GM04504 (cell line): ENCODE measurements at regions not wholly inside any gene's neighbourhood (a gene's known extent, or its start where the extent isn't known, plus 50 kb on each side); places are given as distances from the start of the nearest gene placed in this dataset.

Source experiments
- DNase-seq: peaks from one replicate; pipeline ENCODE4 v3.0.0-alpha.2; 2012; ENCODE audit warnings: low read depth

DNA sequence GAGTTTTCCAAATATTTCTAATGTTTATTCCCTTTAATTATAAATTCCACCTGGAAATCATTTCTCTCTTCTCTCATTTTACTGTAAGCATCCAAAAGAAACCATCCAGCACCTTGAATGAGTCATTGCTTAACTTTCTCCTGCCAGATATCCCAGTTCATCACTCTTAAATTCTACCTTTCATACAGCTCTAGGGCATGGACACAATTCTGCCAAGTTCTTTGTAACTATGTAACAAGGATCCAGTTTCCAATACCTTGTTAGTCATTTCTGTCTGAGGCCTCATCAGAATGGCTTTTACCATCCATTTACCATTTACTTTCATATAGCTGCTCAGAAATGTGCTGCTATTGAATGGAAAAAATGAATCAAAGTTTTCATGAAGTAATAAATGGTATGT, 455.4 kb upstream of the TENM4 start:
- DNase-seq = no peak

DNA sequence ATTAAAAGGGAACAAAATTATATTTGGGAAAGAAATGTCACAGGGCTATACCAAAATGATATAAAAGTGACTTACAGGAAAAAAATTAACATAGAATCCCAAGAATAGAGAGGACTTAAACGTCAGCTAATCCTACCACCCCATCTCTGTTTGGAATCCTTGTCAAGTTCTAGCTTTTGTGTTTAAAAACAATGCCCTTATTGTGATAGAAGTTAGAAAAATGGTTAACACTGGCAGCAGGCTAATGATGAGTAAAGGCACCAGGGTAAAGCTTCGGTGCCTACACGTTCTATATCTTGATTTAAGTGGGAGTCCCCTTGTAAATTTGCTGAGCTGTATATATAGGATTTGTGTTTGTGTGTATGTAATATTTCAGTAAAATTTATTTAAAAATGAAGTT, 453.3 kb upstream of the TENM4 start:
- no peak for DNase-seq

- no peak for DNase-seq
These were observed 449.4 kb upstream of the TENM4 start for GRCh38 chr11:79890272-79890671.

DNA sequence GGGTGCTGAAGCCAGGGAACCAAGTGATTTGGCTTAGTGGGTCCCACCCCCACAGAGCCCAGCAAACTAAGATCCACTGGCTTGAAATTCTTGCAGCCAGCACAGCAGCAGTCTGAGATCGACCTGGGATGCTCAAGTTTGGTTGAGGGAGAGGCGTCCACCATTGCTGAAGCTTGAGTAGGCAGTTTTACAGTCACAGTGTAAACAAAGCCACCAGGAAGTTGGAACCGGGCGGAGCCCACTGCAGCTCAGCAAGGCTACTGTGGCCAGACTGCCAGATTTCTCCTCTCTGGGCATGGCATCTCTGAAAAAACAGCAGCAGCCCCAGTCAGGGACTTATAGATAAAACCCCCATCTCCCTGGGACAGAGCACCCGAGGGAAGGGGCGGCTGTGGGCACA, 424.1 kb upstream of the TENM4 start:
- DNase-seq = no peak

- no peak for DNase-seq
These were observed 419.5 kb upstream of the TENM4 start for GRCh38 chr11:79860336-79860735.

- no peak for DNase-seq
These were observed 416.8 kb upstream of the TENM4 start for GRCh38 chr11:79857377-79858214.

DNA sequence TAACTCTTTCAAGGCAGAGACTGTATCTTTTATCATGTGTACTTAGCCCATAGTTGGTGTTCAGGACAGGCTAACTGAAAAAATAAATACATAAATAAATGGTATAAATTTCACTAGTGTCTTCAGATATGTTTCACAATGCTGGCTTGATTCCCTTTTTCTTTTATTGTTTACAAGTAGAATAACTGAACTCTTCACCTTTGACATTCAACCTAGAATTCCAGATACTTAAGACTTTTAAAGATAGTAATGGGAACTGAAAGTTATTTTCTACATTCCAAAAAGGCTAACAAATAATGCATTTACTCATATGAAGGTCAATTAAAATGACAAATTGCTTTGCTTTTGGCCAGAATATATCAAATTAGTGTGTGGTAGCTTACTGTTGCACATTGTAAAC, 411.3 kb upstream of the TENM4 start:
- no peak for DNase-seq

DNA sequence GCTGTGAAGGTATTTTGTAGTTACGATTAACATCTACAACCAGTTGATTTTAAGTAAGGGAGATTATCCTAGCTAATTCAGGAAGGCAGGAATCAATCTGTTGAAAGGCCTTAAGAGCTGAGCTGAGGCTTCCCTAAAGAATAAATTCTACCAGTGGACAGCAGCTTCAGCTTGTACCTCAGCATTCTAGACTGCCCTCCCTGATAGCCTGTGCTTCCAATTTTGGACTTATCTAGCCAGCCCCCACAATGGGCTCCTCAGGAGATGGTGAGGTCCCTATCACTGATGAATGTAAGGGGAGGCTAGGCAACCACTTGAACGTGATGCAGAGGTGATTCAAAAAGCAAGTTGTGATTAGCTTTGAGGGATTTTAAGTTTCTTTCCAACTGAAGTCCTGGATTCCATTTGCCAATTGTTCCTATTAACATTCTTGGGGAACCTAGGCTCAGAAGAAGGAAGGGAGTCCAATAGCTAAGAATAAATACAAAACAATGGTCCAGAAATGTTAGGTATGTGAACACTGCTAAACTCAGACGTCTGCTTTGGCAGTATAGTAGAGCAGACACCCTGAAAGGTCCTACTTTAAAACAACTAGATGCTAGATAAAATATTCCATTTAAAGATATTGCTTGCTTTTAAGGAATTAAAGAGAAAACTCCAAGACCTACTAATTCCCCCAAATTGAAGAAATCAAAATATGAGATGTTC, 404.3 kb upstream of the TENM4 start:
- DNase-seq = no peak

DNA sequence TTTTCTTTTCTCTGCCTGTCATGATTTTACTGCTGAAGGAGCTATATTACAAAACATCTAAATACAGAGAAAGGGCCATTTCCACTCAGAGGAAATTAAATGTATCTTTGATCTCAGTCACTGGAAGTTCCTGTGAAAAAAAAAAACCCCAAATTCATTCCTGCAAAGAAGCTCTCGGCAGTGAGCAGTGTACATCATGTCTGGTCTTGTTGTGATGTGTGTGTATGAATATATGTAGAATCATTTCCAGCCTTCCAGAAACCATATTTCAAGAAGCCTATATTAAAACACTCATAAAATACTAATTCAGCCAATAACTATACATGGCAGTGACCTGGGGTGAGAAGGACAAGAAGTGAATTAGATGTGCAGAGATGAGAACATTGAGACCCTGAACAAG, 393.2 kb upstream of the TENM4 start:
- DNase-seq = no peak

DNA sequence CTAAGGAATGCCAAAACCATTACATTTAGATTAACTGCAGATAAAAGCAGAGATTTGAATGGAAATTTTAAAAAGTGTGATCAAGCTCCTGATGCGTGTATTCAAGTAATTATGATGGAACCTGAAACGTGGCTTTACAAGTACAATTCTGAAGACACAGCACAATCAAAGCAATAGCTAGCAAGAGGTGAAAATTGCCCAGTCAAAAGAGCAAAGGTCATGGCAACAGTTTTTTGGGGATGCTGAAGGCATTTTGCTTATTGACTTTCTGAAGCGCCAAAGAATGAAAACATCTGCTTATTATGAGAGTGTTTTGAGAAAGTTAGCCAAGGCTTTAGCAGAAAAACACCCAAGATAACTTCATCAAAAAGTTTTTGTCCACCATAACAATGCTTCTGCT, 389.6 kb upstream of the TENM4 start:
- no peak for DNase-seq

GRCh38 chr11:79829891-79830290, 389.1 kb upstream of the TENM4 start:
- no peak for DNase-seq

GRCh38 chr11:79822766-79823165, 381.9 kb upstream of the TENM4 start:
- DNase-seq = no peak

- DNase-seq = no peak
These were observed 372.7 kb upstream of the TENM4 start for GRCh38 chr11:79813551-79813950.

- DNase-seq = no peak
These were observed 368.7 kb upstream of the TENM4 start for GRCh38 chr11:79809487-79809886.

- DNase-seq = no peak
These were observed 366.7 kb upstream of the TENM4 start for GRCh38 chr11:79807506-79807905.

DNA sequence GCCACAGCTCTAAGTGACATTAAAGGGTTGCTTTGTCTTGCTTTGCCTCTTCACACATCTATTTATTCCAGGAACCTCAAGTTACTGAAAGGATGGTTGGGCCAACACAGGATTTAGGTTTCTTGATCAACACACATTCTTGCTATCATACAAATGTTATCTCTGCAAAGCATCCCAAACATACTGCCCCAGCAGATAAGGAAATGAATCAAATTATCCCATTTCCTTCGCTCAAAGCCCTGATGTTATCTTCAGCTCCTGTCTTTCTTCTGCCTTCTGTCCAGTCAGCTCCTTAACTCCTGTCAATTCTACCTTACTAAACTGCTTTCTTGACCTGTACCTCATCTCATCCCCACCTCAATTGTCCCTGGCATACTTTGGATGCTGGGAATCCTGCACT, 355.9 kb upstream of the TENM4 start:
- DNase-seq = no peak

GRCh38 chr11:79794484-79795393, 353.9 kb upstream of the TENM4 start:
- DNase-seq = no peak

DNA sequence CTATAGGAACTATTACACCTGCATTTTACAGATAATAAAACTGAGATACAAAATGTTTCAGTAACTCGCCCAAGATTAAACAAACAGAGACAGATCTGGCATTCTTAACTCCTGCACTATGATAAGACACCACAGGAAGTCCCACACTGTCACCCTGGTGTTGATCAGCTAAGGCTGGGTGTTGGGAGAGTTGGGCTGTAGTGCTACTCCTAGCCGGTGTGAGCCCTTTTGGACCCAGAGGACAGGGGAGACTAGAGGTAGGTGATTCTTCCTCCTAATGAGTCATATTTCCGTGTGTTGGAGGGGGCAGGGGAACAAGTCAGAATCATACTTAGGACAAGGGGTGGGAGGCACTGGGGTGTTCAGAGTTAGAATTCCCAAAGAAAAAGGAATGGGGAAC, 353.2 kb upstream of the TENM4 start:
- no peak for DNase-seq

- DNase-seq = no peak
These were observed 346.1 kb upstream of the TENM4 start for GRCh38 chr11:79786961-79787360.

- DNase-seq = no peak
These were observed 343.0 kb upstream of the TENM4 start for GRCh38 chr11:79783833-79784232.

DNA sequence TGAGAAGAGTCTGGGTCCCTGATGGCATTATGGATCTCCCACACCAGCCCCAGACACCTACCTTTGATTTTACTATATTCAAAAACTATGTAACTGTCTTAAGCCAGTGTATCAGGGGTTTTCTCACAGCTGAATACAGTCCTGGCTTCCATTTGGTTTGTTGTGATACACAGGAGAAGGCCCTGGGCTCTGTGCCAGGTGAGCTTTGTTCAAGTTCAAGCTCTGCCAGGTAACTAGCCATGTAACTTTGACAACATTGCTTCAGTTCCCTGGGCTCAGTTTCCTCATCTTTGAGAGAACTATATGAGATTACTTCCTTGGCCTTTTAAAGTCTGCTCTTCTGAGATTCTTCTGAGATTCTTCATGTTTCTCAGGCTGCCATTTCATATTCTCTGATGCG, 327.5 kb upstream of the TENM4 start:
- DNase-seq = no peak

DNA sequence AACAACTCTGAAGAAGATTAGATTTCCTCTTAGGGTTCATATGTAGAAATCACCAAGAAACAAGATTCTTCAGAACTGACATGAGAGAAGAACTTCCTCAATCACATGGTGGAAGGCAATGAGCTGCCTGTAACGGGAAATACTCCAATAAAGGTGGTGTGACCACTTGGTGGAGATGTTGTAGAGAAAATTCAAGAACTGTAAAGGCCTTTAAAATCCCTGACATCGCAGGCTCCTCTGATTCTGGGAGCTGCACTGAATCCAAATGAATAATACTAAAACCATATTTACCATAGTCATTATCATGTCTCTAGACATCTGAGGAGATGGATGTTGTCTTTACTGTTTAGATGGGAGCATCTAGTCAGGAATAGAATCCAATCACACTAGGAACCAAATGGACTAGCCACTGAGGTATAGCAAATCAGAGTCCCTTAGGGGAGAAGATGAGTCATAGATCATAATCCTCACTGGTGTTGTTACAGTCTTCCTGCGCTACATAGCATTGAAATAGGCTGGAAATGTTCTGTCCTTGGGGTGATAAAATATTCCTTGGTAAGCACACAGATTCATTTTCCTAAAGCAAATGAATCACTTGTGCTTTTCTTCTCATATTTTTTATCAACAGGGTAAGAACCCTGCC, 321.6 kb upstream of the TENM4 start:
- no peak for DNase-seq
